ENCODE measurements at regions not wholly inside any gene's neighbourhood (a gene's known extent, or its start where the extent isn't known, plus 50 kb on each side); places are given as distances from the start of the nearest gene placed in this dataset.

DNA sequence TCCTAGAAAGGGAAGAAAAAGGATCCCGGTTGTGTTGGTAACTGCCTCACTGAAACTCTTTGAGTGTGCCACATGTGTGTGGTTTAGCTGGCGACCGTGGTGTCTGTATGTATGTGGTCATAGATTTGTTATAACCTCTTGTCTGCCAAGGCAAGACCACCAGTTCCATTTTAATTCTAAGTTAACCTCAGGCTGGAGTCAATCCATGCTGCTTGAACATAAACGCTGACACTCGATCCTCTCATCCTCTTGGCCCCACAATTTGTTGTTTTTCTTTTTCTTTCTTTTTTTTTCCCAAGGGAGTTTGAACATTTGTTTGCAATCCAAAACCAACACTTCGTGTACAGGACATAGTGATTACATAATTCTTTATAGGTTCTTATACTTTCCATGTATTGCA is 318.9 kb upstream of the JAG1 start:
- no peak for DNase-seq

DNA sequence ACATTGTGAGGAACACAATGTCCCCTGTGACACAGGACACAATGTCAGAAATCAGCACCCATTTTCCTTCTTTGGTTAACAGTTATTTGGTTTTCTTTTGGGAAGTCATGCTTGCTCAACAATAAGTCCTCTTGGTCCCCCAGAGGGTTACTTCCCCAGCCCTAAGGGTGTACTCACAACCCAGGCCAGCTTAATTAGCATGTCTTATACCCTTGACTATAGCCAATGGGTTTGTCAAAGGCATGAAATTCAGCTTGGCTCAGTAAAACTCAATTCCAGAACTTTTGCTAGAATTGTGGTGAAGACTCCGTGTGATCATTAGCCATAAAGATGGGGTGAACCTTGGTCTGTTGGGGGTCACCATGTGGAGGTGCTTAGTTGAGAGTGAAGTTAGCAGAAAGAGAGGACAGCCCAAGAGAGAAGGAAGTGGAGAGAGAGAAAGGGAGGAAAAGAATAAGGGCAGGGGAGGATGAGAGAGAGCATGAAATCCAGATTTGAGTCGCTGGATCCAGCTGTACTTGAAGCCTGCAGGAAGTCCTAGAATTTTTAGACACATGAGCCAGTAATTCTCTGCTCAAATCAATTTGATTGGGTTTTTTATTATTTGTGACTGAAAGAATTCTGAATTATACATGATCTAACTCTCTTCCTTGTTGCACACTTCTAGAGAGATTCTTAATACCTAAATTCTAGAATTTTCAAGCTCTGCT is 321.3 kb upstream of the JAG1 start:
- no peak for DNase-seq

DNA sequence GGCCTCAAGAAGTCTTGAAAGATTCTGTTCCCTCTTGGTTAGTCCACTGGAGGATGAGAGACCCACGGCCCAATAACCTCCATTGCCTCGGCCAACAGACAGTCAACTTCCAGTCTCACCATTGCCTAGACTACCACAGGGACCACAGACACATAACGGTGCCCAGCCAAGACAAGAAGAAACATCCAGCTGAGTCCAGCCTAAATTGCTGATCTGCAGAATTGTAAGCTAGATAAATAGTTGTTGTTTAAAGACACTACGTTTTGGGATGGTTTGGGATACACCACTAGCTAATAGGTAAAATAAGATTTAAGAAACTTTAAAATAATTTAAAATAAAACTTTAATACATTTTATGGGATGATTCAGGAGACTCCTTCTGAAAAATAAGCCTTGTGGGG is 324.7 kb upstream of the JAG1 start:
- DNase-seq, result no peak

DNA sequence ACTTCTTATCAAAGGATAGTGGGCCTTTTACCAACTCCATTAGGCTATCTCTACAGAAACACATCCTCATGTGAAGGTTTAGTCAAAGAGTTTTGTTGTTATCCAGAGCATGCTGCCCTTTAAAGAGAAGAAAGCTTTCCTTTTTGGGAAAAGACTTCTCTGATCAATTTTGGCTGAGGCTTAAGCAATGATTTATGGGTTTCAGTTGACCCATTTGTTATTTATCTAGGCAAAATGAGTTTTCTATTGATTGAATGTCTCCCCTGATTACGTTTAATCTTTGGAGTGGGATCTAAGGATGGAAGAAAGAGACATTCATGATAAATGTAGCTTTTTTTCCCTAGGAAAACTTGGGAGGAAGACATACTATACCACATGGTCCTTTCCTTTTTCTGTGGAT is 326.6 kb upstream of the JAG1 start:
- no peak for DNase-seq

- DNase-seq, result no peak
Measured at GRCh38 chr20:11001302-11001701, 327.5 kb upstream of the JAG1 start.

- DNase-seq, result no peak
Measured at GRCh38 chr20:11001764-11002540, 328.2 kb upstream of the JAG1 start.

DNA sequence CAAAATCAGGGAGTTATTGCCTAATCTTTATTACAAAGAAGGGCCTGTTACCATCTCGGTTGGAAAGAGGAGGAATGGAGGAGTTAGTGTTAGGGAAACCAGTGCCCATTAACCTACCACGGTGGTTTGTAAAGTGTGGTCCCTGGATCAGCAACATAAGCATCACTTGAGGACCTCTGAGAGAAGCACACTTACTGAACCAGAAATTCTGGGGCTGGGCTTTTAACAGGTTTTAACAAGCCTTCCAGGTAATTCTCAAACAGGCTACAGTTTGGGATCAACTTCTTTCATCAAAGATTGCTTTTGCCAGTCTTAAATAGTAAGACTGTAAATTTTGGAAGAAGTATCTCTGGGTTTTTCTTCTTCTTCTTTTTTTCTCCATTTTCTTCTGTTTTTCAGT is 329.5 kb upstream of the JAG1 start:
- no peak for DNase-seq

DNA sequence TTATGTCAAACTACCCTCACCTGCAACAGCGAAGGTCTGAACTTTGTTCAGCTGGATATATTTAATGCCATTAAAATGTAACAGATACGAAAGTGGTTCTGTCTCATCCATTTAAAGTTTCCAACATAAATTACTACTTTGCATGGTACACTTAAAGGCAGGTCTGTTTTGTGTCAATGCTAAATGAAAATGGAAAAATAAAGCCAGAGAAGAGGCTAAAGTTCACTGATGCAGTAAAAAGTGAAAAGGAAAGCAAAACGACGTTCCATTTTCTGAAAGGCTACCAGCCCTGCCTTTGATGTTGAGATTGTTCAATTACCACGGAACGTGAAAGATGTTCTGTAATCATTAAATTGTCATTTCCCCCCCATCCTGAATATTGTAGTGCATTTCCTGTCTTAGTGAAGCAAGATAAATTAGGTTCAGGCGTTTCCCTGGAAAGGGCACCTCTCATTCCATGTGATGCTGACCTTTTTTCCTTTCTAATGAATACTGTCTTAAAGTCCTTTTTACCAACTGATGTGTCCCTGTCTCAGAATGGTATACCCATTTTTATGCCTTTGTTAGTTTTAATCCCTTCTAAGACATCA is 334.7 kb upstream of the JAG1 start:
- DNase-seq, result no peak

DNA sequence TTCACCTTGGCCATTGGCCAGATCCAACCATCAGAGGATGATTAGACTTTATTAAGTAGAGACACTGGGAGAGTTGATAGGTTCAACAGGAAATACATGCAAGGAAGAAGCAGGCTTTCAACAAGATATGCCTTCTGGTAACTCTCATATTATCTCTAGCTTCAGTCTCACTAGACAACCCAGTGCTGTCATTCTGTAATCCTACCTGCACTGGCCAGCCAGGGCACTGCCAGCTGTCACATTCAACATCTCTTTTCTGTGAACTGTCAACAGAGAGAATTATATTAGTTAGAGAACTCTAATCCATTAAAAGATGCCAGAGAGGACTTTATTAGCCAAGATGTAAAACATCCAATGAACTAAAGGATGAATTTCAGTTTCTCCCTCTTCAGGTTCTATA is 337.9 kb upstream of the JAG1 start:
- DNase-seq, result no peak

DNA sequence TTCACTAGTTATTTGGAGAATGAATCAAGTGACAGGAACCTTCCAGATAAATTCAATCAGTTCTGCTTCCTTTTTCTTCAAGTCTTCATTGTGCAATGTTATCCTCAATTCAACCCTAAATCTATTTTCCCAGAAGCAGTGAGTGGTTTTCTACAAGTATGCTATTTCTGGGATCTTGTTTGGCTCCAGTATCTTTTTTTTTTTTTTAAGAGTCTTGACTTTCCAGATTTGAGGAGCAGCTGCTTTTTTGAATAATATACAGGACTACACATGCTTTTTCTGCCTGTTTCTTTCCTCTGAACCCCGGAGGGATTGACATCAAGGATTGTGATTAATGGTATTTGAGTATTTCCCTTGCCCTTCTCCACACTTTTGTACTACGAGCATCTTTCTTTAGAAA is 339.2 kb upstream of the JAG1 start:
- no peak for DNase-seq

- DNase-seq, result no peak
Measured at GRCh38 chr20:11013801-11014200, 340.0 kb upstream of the JAG1 start.

DNA sequence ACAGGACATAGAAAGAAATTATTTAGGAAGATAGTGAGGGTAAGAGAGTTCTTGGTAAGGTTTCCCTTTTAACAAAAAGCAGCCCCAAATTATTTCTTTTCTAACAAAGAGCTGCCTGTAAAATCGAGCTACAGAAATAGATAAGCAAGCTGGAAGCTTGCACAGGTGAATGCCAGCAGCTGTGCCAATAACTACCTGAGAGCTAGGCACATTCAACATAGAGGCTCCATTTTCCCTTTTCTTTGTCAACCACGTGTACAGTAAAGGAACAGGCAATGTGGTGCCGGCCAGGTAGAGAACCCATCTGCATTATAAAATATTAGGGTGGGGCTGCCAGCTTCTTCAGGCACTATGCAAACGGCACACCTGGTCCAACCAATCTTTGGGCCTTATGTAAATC is 341.6 kb upstream of the JAG1 start:
- DNase-seq, result no peak

DNA sequence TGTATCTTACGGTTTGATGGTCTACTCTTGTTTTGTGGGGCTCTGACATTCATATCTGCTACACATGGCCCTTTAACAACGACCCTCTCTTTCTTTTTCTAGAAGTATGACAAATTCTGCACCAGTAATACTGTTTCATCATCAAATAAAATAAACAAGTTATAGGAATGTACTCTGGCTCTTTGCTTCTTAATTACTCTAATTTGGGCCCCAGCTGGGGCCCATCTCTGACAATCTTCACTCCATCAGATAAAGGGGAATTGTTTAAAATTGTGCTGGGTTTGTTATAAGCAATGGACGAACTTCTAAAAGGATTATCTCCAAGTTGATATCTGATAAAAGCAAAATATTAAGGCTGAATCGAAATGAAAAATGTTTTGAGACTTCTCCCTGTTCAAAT is 343.6 kb upstream of the JAG1 start:
- no peak for DNase-seq

DNA sequence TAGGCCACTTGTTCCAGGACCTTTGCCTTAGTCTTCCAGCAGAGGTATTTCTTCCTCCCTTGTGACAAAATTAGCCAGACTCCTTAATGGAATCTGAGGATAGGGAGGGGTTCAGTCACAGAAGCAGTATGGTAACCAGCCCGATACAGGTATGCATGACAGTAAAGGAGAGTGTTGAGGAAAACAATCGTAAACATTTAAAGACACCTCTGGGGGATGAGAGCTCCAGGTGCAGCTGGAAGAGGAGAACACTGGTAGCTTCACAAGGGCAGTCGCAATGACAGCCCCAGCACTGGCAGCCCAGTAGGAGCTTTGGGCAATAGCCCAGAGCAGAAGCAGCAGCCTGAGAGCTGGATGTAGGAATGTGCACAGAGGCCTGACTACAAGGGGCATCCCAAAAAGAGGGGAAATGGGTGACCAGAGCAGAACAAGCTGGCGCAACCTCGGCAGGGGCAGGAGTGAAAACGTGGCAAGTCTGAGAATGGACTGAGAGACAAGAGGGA is 344.9 kb upstream of the JAG1 start:
- no peak for DNase-seq

- DNase-seq, result no peak
Measured at GRCh38 chr20:11020712-11021111, 346.9 kb upstream of the JAG1 start.

- DNase-seq, result no peak
Measured at GRCh38 chr20:11027224-11027623, 353.4 kb upstream of the JAG1 start.

DNA sequence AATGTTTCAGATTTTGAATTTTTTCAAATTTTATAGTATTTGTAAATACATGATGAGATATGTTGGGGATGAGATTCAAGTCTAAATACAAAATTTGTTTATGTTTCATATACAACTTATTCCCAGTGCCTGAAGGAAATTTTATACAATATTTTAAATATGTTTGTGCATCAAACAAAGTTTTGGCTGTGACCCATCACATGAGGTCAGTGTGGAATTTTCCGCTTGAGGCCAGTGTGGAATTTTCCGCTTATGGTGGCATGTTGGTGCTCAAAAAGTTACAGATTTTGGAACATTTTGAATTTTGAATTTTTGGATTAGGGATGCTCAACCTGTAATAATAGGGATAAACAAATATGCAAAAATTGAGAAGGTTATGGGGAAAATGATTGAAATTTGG is 356.6 kb upstream of the JAG1 start:
- DNase-seq, result no peak

GRCh38 chr20:11031300-11031699 is 357.5 kb upstream of the JAG1 start:
- no peak for DNase-seq

GRCh38 chr20:11032611-11033010 is 358.8 kb upstream of the JAG1 start:
- no peak for DNase-seq

- no peak for DNase-seq
Measured at GRCh38 chr20:11034025-11034424, 360.2 kb upstream of the JAG1 start.

DNA sequence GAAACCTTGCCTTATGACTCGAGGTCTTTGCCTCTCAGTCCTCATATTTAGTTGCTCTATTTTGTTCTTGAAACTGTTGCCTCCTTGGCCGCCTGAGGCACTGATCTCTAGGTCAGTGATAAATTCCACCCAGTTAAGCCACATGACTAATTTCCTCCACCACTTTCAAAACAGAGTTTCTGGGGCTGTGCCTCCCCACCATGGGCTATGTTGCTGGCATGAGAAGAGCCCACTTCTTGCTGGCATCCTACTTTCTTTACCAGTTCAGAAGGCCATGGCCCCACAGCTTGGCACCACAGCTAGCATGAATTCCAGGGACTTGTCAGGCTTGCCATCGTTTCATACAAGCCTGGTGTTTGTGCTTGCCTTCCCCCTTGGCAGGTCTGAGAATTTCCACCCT is 361.4 kb upstream of the JAG1 start:
- DNase-seq, result no peak

- DNase-seq, result no peak
Measured at GRCh38 chr20:11041396-11041795, 367.6 kb upstream of the JAG1 start.

GRCh38 chr20:11043001-11043400 is 369.2 kb upstream of the JAG1 start:
- DNase-seq, result no peak

Measured in left kidney (tissue), 1 donor.